ENCODE measurements at regions not wholly inside any gene's neighbourhood (a gene's known extent, or its start where the extent isn't known, plus 50 kb on each side); places are given as distances from the start of the nearest gene placed in this dataset.

GRCh38 chr16:17917316-17918019, 419.1 kb downstream of the NPIPA8 start:
- no peak for TF ChIP-seq EZH2 (IDR thresholded peaks at IDR 0.05; ENCODE audit: insufficient read depth, poor library complexity, severe bottlenecking)
- TF ChIP-seq EZH2phosphoT487 (IDR thresholded peaks at IDR 0.05; ENCODE audit: insufficient read depth, low read depth): no peak
